Osteocyte (in vitro differentiated cells): ENCODE measurements at regions not wholly inside any gene's neighbourhood (a gene's known extent, or its start where the extent isn't known, plus 50 kb on each side); places are given as distances from the start of the nearest gene placed in this dataset.
"Not testable (repeated sequence)": the region's sequence is repeated elsewhere in the genome, so short reads cannot be mapped to it uniquely, and the experiment has no call there.

Experiments
- DNase-seq: peaks from one replicate; pipeline ENCODE4 v3.0.0; 2021; ENCODE audit warnings: mixed read lengths; ENCODE audit not compliant: unreplicated experiment; ENCODE audit errors: extremely low spot score
- H3K27ac Mint-ChIP-seq: one replicate; pipeline ENCODE4 v1.8.0; 2021; ENCODE audit warnings: mild to moderate bottlenecking, mixed read lengths; ENCODE audit not compliant: unreplicated experiment
- H3K27me3 Mint-ChIP-seq: one replicate; pipeline ENCODE4 v1.8.0; 2021; ENCODE audit warnings: mixed read lengths; ENCODE audit not compliant: unreplicated experiment
- H3K36me3 Mint-ChIP-seq: one replicate; pipeline ENCODE4 v1.8.0; 2021; ENCODE audit warnings: mixed read lengths; ENCODE audit not compliant: unreplicated experiment
- H3K4me1 Mint-ChIP-seq: one replicate; pipeline ENCODE4 v1.8.0; 2021; ENCODE audit warnings: mixed read lengths; ENCODE audit not compliant: unreplicated experiment
- H3K4me3 Mint-ChIP-seq: one replicate; pipeline ENCODE4 v1.8.0; 2021; ENCODE audit warnings: mild to moderate bottlenecking, moderate library complexity, mixed read lengths; ENCODE audit not compliant: unreplicated experiment
- H3K9me3 Mint-ChIP-seq: one replicate; pipeline ENCODE4 v1.8.0; 2021; ENCODE audit warnings: mixed read lengths; ENCODE audit not compliant: unreplicated experiment
- TF ChIP-seq, protein P1 (sequence below): fragments of 200-600 bp; sonication (generic); IDR thresholded peaks from 2 replicates; pipeline ENCODE4 v1.5.0; 2021; ENCODE audit warnings: antibody characterized with exemption, mild to moderate bottlenecking, moderate library complexity

DNA sequence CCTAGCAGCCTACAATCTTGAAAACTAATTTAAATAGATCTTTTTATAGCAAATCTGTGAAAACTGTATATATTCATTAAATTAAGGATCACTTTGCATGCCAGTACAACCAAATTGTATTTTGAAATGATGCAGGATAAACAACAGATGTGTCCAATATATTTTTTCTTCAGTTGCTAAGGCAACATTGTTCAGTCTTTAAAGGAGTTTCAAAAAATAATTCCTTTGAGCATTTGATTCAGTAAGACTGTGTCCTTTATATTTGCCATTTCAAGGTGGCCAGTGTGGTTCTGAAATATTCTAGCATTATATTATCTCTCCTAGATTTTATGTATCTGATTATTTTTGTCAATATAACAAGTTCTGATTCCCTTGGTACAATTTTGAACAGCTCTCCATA lies 254.7 kb downstream of the PLOD2 start:
- TF ChIP-seq, protein P1, sequence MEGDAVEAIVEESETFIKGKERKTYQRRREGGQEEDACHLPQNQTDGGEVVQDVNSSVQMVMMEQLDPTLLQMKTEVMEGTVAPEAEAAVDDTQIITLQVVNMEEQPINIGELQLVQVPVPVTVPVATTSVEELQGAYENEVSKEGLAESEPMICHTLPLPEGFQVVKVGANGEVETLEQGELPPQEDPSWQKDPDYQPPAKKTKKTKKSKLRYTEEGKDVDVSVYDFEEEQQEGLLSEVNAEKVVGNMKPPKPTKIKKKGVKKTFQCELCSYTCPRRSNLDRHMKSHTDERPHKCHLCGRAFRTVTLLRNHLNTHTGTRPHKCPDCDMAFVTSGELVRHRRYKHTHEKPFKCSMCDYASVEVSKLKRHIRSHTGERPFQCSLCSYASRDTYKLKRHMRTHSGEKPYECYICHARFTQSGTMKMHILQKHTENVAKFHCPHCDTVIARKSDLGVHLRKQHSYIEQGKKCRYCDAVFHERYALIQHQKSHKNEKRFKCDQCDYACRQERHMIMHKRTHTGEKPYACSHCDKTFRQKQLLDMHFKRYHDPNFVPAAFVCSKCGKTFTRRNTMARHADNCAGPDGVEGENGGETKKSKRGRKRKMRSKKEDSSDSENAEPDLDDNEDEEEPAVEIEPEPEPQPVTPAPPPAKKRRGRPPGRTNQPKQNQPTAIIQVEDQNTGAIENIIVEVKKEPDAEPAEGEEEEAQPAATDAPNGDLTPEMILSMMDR = no peak
- DNase-seq = no peak
- Mint-ChIP-seq H3K36me3 (no peaks in the 10 kb centered on the region), H3K4me3 (no peak overlapping the region), H3K27me3 (peaks cover 2% of the 10 kb centered on the region), H3K9me3 (no peaks in the 10 kb centered on the region), H3K27ac (no peak overlapping the region), H3K4me1 (no peaks in the 10 kb centered on the region)

DNA sequence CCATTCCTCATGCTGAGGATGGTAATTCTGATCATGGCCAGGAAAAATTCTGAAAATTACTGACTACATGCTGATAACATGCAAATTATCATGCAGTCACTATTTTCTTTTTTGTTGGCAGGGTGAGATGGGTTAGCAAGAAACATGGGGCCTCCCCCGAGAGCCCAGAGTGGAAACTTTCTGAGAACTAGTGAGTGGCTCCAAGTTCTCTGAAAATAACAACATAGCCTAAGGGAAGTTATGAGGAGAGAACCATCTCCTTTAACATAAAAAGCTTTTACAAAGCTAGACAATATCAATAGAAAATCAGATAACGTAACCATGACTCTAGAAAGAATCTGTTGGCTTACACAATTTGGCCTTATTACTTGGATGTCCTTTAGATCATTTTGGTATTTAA lies 254.2 kb downstream of the PLOD2 start:
- H3K36me3 Mint-ChIP-seq = no peaks in the 10 kb centered on the region

DNA sequence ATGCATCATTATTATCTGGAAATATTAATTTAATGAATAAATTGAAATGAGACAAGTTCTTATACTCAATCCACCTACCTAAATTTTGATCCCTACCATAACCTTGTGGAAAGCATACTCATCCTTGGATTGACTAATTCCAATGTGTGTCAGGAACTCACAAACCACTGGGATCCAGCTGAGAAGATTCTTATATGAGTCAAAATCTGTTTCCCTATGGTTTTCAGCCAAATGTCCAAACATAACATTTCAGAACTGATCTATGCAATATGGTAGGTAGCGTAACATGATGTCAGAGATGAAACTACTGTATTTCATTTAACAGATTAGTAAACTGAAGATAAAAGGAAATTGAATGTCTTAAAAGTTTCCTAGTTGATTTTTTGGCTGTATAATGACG lies 250.0 kb downstream of the PLOD2 start:
- Mint-ChIP-seq H3K4me3 (no peak overlapping the region), H3K4me1 (no peaks in the 10 kb centered on the region), H3K36me3 (no peaks in the 10 kb centered on the region), H3K27me3 (peaks cover 7% of the 10 kb centered on the region), H3K27ac (no peak overlapping the region), H3K9me3 (no peaks in the 10 kb centered on the region)
- TF ChIP-seq, protein P1 = no peak
- DNase-seq = no peak

More for the DNA sequence above, 254.2 kb downstream of the PLOD2 start:
- TF ChIP-seq, protein P1 = no peak
- DNase-seq = no peak
- Mint-ChIP-seq H3K9me3 (no peaks in the 10 kb centered on the region), H3K27ac (no peak overlapping the region), H3K4me3 (no peak overlapping the region), H3K4me1 (no peaks in the 10 kb centered on the region), H3K27me3 (peaks cover 2% of the 10 kb centered on the region)

DNA sequence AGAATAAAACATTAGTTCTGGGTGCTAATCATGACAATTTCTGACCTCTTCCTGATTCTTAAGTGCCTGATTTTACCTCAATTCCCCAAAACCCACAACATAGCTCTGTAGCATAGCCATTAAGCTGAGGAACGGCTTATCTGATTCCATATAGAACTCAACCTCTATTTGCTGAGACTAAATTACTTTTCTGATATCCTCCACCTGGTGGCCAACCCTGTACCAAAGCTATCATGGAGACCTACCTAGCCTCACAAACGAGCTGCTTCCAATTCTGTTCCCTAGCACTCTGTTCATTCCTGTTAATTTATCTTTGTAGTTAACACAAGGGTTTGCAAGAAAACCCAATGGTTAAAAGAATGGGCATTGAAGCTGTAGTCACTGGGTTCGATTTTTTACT lies 245.2 kb downstream of the PLOD2 start:
- Mint-ChIP-seq H3K4me3 (no peak overlapping the region), H3K27ac (no peak overlapping the region), H3K27me3 (peaks cover 5% of the 10 kb centered on the region), H3K36me3 (no peaks in the 10 kb centered on the region), H3K4me1 (no peaks in the 10 kb centered on the region), H3K9me3 (no peaks in the 10 kb centered on the region)
- no peak for DNase-seq
- TF ChIP-seq, protein P1 = no peak

DNA sequence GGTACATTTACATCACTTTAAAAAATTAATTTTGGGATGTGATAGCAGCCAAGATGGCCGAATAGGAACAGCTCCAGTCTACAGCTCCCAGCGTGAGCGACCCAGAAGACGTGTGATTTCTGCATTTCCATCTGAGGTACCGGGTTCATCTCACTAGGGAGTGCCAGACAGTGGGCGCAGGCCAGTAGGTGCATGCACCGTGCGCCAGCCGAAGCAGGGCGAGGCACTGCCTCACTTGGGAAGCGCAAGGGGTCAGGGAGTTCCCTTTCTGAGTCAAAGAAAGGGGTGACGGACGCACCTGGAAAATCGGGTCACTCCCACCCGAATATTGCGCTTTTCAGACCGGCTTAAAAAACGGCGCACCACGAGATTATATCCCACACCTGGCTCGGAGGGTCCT lies 233.2 kb downstream of the PLOD2 start:
- not testable (repeated sequence) for H3K9me3 Mint-ChIP-seq, H3K4me1 Mint-ChIP-seq, H3K27me3 Mint-ChIP-seq, H3K4me3 Mint-ChIP-seq, H3K27ac Mint-ChIP-seq, DNase-seq, H3K36me3 Mint-ChIP-seq

DNA sequence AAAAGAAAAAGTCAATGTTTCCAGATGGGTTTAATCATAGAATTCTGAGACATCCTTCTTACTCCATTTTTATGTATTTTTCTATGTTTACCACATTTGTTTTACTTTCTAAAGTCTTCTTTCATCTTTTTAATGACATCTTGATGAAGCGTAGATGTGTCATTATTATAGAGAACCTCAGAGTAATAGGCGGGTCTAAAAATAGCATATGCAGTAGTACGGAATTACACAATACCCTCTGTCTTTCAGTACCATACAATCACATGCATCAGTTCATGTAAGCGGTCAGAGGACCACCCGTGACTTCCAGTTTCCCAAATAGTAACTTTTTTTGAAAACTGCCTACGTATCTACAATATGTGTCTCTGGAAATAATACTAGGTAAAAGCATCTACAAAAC lies 224.0 kb downstream of the PLOD2 start:
- no peak overlapping the region for H3K27ac Mint-ChIP-seq
- H3K4me1 Mint-ChIP-seq = no peaks in the 10 kb centered on the region
- no peak overlapping the region for H3K4me3 Mint-ChIP-seq
- H3K36me3 Mint-ChIP-seq = no peaks in the 10 kb centered on the region
- no peak for DNase-seq
- H3K27me3 Mint-ChIP-seq = peaks cover 2% of the 10 kb centered on the region
- no peaks in the 10 kb centered on the region for H3K9me3 Mint-ChIP-seq
- TF ChIP-seq, protein P1 = no peak
